ENCODE measurements at regions not wholly inside any gene's neighbourhood (a gene's known extent, or its start where the extent isn't known, plus 50 kb on each side); places are given as distances from the start of the nearest gene placed in this dataset.

DNA sequence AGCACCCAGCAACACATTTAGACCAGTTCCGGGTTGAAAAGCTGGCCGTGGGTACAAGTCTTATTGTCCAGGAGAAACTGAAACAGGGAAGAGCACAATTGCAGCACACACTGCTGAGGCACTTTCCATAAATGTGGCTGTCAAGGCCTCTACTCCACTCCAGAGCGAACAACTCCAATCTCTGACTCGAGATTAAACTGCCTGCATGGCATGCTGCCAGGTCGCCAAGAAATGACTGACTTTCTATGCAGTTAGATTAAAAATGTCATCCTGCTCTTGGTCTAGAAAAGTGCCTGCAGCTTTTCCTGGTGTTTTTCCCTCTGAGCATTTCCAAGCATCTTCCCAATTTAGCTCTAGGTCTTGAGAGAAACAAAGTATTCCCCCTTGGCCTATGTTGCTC, 260.6 kb upstream of the EMCN start:
- no peaks in the 10 kb centered on the region for H3K4me1 Mint-ChIP-seq (ENCODE audit: low read depth)
- H3K27ac Mint-ChIP-seq: no peak overlapping the region
- H3K27me3 Mint-ChIP-seq (ENCODE audit: insufficient read depth): no peaks in the 10 kb centered on the region
- intact Hi-C loops (cut with micrococcal nuclease): no loop called here
- no peaks in the 10 kb centered on the region for H3K36me3 Mint-ChIP-seq (ENCODE audit: low read depth)
- no peak for DNase-seq (ENCODE audit: low spot score)
- H3K9me3 Mint-ChIP-seq: peaks cover 4% of the 10 kb centered on the region
- no peak overlapping the region for H3K4me3 Mint-ChIP-seq

DNA sequence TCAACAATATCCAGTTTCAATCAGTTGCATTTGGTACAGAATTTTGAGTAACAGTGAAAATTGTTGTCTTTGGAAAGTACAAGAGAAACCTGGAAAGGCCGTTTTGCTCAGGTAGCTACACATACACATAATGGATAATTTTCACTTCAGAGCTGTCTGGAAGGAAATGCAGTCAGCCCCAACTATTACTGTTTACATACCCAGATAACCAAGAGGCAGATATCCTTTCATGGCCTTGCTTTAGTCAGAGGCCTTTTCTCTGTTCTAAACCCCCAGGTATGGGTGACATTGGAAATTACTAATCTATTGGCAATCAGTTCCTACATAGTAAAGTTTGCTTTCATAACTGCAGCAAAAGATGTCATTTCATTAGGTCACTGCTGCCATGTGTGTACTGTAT, 244.9 kb upstream of the EMCN start:
- Mint-ChIP-seq H3K27me3 (ENCODE audit: insufficient read depth) (peaks cover 4% of the 10 kb centered on the region), H3K4me3 (no peak overlapping the region), H3K36me3 (ENCODE audit: low read depth) (no peaks in the 10 kb centered on the region), H3K9me3 (no peaks in the 10 kb centered on the region), H3K4me1 (ENCODE audit: low read depth) (no peaks in the 10 kb centered on the region), H3K27ac (no peak overlapping the region)
- DNase-seq (ENCODE audit: low spot score): no peak
- intact Hi-C loops (cut with micrococcal nuclease): no loop called here

DNA sequence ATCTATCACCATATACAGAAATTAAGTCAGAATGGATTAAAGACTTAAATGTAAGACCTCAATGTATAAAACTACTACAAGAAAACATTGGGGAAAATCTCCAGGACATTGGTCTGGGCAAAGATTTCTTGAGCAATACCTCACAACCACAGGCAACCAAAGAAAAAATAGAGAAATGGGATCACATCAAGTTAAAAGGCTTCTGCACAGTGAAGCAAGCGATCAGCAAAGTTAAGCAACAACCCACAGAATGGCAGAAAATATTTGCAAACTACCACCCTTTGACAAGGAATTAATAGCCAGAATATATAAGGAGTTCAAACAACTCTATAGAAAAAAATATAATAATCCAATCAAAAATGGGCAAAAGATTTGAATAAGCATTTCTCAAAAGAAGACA, 236.9 kb upstream of the EMCN start:
- intact Hi-C loops (cut with micrococcal nuclease): no loop called here
- DNase-seq (ENCODE audit: low spot score): no peak
- no peaks in the 10 kb centered on the region for H3K36me3 Mint-ChIP-seq (ENCODE audit: low read depth)
- peaks cover 5% of the 10 kb centered on the region for H3K9me3 Mint-ChIP-seq
- H3K27me3 Mint-ChIP-seq (ENCODE audit: insufficient read depth): peaks cover 1% of the 10 kb centered on the region
- no peak overlapping the region for H3K4me3 Mint-ChIP-seq
- H3K4me1 Mint-ChIP-seq (ENCODE audit: low read depth): no peaks in the 10 kb centered on the region
- H3K27ac Mint-ChIP-seq: no peak overlapping the region

DNA sequence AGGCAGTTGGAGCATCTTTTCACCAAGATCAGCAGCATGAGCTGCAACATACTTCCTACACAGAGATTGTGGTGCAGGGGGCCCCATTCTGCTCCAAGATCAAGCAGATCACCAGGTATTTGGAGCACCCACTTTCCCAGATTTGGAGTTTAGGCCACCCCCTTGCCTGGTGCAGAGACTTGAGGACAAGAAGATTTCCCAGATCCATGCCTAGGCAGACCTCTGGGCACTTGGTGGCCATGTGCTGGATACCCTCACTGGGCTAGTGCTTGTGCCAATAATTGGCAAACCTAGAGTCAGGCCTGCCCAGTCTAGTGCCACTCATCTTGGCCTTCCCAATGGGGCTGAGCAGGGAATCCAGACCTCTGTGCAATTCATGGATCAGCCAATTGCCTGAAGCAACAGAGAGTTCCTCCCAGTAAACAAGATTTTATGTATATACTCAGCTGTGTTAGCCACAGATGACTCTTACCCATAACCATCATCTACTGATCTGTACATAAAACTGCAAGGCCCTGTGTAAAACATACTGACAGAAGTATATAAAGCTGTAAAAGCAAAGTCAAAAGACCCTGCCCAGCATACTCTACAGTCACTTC, 228.4 kb upstream of the EMCN start:
- Mint-ChIP-seq H3K9me3 (no peaks in the 10 kb centered on the region), H3K27ac (no peak overlapping the region), H3K27me3 (ENCODE audit: insufficient read depth) (peaks cover 5% of the 10 kb centered on the region), H3K36me3 (ENCODE audit: low read depth) (no peaks in the 10 kb centered on the region), H3K4me3 (no peak overlapping the region), H3K4me1 (ENCODE audit: low read depth) (no peaks in the 10 kb centered on the region)
- intact Hi-C loops (cut with micrococcal nuclease): no loop called here
- no peak for DNase-seq (ENCODE audit: low spot score)

DNA sequence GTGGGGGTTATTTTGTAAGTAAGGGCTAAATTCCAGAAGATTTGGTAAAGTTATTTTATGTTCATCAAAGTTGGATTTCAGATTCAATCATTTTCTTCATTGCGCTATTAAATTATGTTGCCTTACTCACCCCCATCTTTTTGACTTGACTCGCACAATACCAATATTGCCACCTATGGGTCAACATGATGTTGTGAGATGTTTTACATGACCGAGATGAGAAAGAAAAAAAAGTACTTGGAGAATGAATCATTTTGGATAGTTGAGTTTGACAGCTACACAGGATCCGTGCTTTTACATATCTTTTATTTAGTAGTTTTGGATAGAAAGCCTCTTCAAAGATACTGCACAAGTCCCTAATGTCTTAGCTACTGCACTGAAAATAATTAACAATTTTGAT, 224.2 kb upstream of the EMCN start:
- Mint-ChIP-seq H3K4me1 (ENCODE audit: low read depth) (no peaks in the 10 kb centered on the region), H3K4me3 (no peak overlapping the region), H3K36me3 (ENCODE audit: low read depth) (no peaks in the 10 kb centered on the region)

DNA sequence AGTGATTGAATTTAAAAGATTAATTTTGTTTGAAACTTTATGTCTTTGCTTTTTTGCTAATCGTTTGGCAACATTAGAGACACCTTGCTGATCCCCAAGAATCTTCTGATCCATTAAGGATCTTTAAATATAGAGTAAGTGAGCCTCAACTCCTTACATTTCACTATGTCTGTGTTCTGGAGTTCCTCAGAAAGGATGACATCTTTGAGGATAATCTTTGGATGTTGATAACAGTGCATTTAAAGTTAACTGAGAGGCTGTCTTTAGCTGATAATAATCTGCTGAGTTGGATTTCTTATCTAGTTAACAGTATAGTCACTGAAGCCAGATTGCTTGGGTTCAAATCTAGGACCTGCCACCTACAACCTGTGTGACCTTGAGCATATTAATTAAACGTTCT, 221.6 kb upstream of the EMCN start:
- Mint-ChIP-seq H3K4me3 (no peak overlapping the region), H3K27ac (no peak overlapping the region), H3K9me3 (peaks cover 3% of the 10 kb centered on the region), H3K36me3 (ENCODE audit: low read depth) (no peaks in the 10 kb centered on the region), H3K4me1 (ENCODE audit: low read depth) (no peaks in the 10 kb centered on the region), H3K27me3 (ENCODE audit: insufficient read depth) (peaks cover 1% of the 10 kb centered on the region)
- DNase-seq (ENCODE audit: low spot score): no peak
- intact Hi-C loops (cut with micrococcal nuclease): no loop called here

More for the DNA sequence above, 224.2 kb upstream of the EMCN start:
- no peak for DNase-seq (ENCODE audit: low spot score)
- Mint-ChIP-seq H3K27me3 (ENCODE audit: insufficient read depth) (peaks cover 4% of the 10 kb centered on the region), H3K27ac (no peak overlapping the region), H3K9me3 (no peaks in the 10 kb centered on the region)
- intact Hi-C loops (cut with micrococcal nuclease): loop anchor here (1.0 kb wide), 1 partner anchor 649 kb away; no protein-coding TSS in a partner anchor

DNA sequence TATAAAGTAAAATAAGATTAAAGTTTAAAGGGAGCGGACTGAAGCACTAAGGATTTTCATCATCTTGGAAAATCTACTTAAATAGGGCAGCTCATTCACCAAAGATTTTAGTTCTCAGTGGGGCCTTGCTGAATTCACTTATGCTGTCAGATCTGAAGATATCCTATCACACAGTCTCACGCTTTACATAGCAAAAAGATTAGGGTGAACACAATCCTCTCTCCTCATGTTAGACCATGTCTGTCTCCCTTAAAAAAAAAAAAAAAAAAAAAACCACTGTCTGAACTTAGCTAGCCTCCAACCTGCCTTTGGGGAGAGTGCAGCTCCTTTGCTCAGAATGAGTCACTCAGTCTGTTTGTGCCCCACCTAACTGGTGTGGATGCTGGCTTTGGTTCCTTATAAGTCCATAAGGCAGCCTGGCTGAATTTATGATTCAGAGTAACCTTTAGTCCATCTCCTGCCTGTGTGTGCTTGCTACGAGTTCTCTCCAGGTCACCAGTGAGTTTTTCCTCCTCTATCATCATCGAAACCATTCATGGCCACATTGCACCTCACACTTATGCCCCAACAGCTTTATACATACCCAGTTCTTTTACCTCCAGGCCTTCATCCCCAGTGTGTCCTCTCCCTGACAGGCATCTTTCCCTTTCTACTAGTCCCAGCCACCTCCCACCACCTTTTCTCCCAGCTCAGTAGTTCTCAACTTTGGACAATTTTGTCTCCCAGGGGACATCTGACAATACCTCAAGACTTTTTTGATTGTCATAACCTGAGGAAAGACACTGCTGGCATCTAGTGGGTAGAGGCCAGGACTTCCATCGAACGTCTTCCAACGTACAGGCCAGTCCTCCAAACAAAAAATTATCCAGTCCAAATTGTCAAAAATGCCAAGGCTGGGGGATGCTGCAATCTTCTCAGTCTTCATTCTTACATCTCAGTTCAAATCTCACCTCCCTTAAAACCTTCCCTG, 220.7 kb upstream of the EMCN start:
- no peak overlapping the region for H3K27ac Mint-ChIP-seq
- peaks cover 1% of the 10 kb centered on the region for H3K27me3 Mint-ChIP-seq (ENCODE audit: insufficient read depth)
- no peak for DNase-seq (ENCODE audit: low spot score)
- H3K36me3 Mint-ChIP-seq (ENCODE audit: low read depth): no peaks in the 10 kb centered on the region
- peaks cover 8% of the 10 kb centered on the region for H3K9me3 Mint-ChIP-seq
- H3K4me3 Mint-ChIP-seq: no peak overlapping the region
- intact Hi-C loops (cut with micrococcal nuclease): no loop called here
- no peaks in the 10 kb centered on the region for H3K4me1 Mint-ChIP-seq (ENCODE audit: low read depth)

DNA sequence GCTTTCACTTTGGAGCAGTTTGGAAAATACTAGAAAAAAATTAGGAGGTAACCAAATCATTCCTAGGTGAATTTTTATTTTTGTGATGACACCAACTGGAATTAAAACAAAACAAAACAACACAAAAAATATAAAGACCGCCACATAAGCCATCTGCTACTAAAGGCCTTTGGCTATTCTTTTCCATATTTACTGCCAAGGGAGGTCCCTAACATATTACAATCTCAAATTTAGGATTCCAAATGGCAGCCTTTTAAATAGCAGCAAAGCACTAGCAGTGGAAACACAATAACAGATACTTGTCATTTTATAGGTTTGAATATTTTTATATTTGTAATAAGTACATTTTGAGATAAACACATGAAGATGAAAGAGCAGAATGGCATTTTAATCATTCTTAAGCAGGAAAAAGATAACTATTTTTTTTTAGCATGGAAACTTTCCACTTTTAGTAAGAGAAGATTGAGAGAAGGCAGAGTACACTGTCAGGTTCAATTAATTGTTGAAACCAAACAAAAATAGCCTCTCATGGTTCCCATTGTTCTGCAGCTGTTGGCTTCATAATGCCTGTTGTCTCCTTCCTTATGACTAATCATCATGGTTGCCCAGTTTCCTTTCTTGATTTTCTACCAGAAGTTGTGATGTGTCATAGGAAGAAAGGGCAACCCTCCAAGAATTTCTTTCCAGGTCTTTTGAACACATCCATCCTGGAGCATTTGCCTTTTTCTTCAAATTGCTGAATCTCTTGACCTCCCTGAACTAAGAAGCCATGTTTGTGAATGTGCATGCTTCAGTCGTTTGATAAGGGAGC, 219.0 kb upstream of the EMCN start:
- no peak for DNase-seq (ENCODE audit: low spot score)
- intact Hi-C loops (cut with micrococcal nuclease): no loop called here
- Mint-ChIP-seq H3K4me1 (ENCODE audit: low read depth) (no peaks in the 10 kb centered on the region), H3K27ac (no peak overlapping the region), H3K9me3 (peaks cover 8% of the 10 kb centered on the region), H3K27me3 (ENCODE audit: insufficient read depth) (peaks cover 6% of the 10 kb centered on the region), H3K36me3 (ENCODE audit: low read depth) (no peaks in the 10 kb centered on the region), H3K4me3 (no peak overlapping the region)

DNA sequence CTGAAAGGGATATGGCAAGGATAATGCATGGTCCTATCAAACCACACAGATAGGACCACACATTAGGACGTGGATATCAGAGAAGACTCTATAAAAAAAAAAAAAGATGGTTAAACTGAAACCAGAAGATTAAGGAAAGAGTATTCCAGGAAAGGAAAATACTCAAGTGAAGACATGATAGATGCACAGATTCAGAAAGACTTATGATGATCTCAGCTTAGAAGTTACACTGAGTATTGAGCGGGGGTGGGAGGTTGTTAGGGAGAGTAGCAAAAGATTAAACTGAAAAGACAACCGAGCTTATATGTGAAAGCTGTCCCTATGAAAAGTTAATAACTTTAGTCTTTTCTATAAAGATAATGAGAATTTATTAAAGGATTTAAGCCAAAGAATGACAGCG, 211.0 kb upstream of the EMCN start:
- H3K27me3 Mint-ChIP-seq (ENCODE audit: insufficient read depth): peaks cover 4% of the 10 kb centered on the region
- no peak overlapping the region for H3K27ac Mint-ChIP-seq
- H3K9me3 Mint-ChIP-seq: peaks cover 2% of the 10 kb centered on the region
- DNase-seq (ENCODE audit: low spot score): no peak
- H3K36me3 Mint-ChIP-seq (ENCODE audit: low read depth): no peaks in the 10 kb centered on the region
- intact Hi-C loops (cut with micrococcal nuclease): no loop called here
- H3K4me3 Mint-ChIP-seq: no peak overlapping the region
- no peaks in the 10 kb centered on the region for H3K4me1 Mint-ChIP-seq (ENCODE audit: low read depth)

DNA sequence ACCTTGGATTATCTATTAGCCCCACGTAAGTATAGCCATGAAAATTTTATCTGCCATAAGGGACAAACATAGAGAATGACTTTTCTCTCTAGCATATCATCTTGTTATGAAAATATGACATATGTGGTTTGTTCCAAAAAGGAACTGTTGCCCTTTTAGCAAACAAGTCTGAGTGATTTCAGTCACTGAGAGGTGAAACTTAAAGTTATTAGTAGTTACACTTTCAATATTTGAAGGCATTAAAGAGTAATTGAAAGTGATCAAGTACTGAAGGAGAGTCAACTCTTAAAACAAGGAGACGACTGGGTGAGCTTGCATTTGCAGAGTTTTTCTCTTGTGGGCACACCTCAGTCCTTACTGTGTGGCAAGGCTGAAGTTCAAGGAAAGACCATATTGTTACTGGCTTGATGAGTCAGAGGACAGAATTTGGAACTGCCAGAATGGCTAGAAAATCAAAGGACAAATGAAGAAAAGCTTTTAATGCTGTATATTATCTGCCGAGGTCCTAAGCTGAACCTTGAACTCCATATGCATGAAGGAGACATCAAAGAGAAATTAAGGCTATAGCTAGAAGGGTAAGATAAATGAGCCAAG, 205.1 kb upstream of the EMCN start:
- peaks cover 4% of the 10 kb centered on the region for H3K9me3 Mint-ChIP-seq
- H3K27ac Mint-ChIP-seq: no peak overlapping the region
- intact Hi-C loops (cut with micrococcal nuclease): no loop called here

DNA sequence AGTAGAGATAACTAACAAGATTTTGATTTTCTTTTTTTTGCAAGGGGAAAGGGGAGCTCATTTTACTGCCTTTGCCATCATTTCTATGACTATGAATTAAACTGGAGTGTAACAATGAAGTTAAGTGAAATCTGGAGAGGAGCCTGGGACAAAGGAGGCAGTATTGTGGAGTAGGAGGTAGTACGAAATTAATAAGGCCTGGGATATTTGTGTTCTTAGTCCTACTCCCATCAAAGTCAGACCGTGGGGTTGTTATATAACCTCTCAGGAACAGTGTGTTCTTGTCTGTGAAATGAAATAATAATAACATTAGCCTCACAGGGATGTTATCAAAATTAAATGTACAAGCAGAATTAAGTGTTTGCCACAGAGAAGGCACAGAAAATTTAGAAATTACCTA, 204.3 kb upstream of the EMCN start:
- Mint-ChIP-seq H3K27ac (no peak overlapping the region), H3K36me3 (ENCODE audit: low read depth) (no peaks in the 10 kb centered on the region), H3K4me1 (ENCODE audit: low read depth) (no peaks in the 10 kb centered on the region), H3K27me3 (ENCODE audit: insufficient read depth) (no peaks in the 10 kb centered on the region), H3K4me3 (no peak overlapping the region), H3K9me3 (peaks cover 4% of the 10 kb centered on the region)
- intact Hi-C loops (cut with micrococcal nuclease): no loop called here
- no peak for DNase-seq (ENCODE audit: low spot score)

More for the DNA sequence above, 205.1 kb upstream of the EMCN start:
- no peaks in the 10 kb centered on the region for H3K36me3 Mint-ChIP-seq (ENCODE audit: low read depth)
- no peak for DNase-seq (ENCODE audit: low spot score)
- H3K4me3 Mint-ChIP-seq: no peak overlapping the region
- H3K27me3 Mint-ChIP-seq (ENCODE audit: insufficient read depth): no peaks in the 10 kb centered on the region
- H3K4me1 Mint-ChIP-seq (ENCODE audit: low read depth): no peaks in the 10 kb centered on the region

DNA sequence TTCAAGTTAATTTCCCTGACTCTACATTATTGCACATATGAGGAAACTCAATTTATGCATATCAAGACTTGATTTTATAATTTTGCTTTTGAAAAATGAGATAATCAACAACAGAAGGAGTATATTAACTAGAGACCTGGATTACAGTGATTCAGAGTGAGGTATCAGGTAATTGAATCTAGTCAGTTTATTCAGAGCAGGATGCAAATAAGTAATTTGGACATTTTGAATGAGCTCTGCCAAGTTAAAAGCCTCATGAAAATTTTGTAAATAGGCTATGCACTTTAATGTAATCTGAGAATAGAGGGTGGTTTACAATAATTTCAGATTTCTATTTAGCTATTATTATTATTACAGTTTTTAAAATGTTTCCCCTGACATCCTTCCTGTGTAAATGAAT, 203.7 kb upstream of the EMCN start:
- DNase-seq (ENCODE audit: low spot score): no peak
- Mint-ChIP-seq H3K4me1 (ENCODE audit: low read depth) (no peaks in the 10 kb centered on the region), H3K27ac (no peak overlapping the region), H3K9me3 (peaks cover 4% of the 10 kb centered on the region), H3K4me3 (no peak overlapping the region), H3K27me3 (ENCODE audit: insufficient read depth) (no peaks in the 10 kb centered on the region), H3K36me3 (ENCODE audit: low read depth) (no peaks in the 10 kb centered on the region)
- intact Hi-C loops (cut with micrococcal nuclease): no loop called here
